ENCODE measurements at regions not wholly inside any gene's neighbourhood (a gene's known extent, or its start where the extent isn't known, plus 50 kb on each side); places are given as distances from the start of the nearest gene placed in this dataset.

GRCh38 chr10:36050763-36051499 lies 408.8 kb upstream of the FZD8 start:
- TF ChIP-seq, protein P1, sequence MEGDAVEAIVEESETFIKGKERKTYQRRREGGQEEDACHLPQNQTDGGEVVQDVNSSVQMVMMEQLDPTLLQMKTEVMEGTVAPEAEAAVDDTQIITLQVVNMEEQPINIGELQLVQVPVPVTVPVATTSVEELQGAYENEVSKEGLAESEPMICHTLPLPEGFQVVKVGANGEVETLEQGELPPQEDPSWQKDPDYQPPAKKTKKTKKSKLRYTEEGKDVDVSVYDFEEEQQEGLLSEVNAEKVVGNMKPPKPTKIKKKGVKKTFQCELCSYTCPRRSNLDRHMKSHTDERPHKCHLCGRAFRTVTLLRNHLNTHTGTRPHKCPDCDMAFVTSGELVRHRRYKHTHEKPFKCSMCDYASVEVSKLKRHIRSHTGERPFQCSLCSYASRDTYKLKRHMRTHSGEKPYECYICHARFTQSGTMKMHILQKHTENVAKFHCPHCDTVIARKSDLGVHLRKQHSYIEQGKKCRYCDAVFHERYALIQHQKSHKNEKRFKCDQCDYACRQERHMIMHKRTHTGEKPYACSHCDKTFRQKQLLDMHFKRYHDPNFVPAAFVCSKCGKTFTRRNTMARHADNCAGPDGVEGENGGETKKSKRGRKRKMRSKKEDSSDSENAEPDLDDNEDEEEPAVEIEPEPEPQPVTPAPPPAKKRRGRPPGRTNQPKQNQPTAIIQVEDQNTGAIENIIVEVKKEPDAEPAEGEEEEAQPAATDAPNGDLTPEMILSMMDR (IDR thresholded peaks at IDR 0.05), result no peak
- TF ChIP-seq POLR2A (IDR thresholded peaks at IDR 0.05), result no peak
